DND-41 (cell line): ENCODE measurements at regions not wholly inside any gene's neighbourhood (a gene's known extent, or its start where the extent isn't known, plus 50 kb on each side); places are given as distances from the start of the nearest gene placed in this dataset.
"Not testable (repeated sequence)": the region's sequence is repeated elsewhere in the genome, so short reads cannot be mapped to it uniquely, and the experiment has no call there.

Experiments
- ATAC-seq: fragments of 200-7000 bp; cut with Tn5 transposase; 3 replicates; pipeline ENCODE4 v1.9.1; 2021; ENCODE audit warnings: low read depth; ENCODE audit not compliant: insufficient read depth
- DNase-seq: peaks from one replicate; pipeline ENCODE4 v3.0.0-alpha.2; 2020
- H2AFZ ChIP-seq: 2 replicates; pipeline ENCODE4 v1.6.0; 2012; ENCODE audit warnings: low read depth, low read length
- H3K27ac ChIP-seq: 2 replicates; pipeline ENCODE4 v1.5.1; 2012; ENCODE audit warnings: low read length, inconsistent platforms
- H3K27me3 ChIP-seq: fragments of 200-600 bp; sonication (generic); 2 replicates; pipeline ENCODE4 v1.6.0; 2012; ENCODE audit warnings: low read length, mild to moderate bottlenecking, inconsistent platforms; ENCODE audit not compliant: insufficient read depth, poor library complexity
- H3K36me3 ChIP-seq: 2 replicates; pipeline ENCODE4 v1.5.1; 2012; ENCODE audit warnings: low read length, inconsistent platforms; ENCODE audit not compliant: insufficient read depth
- H3K4me1 ChIP-seq: 2 replicates; pipeline ENCODE4 v1.5.1; 2012; ENCODE audit warnings: mild to moderate bottlenecking, low read length; ENCODE audit not compliant: insufficient read depth
- H3K4me2 ChIP-seq: 2 replicates; pipeline ENCODE4 v1.6.0; 2012; ENCODE audit warnings: mild to moderate bottlenecking, moderate library complexity, low read length, inconsistent platforms; ENCODE audit not compliant: insufficient read depth
- H3K4me3 ChIP-seq, 2 experiments: fragments of 200-600 bp in 1 of 2; shearing (Covaris generic) in 1 of 2; 2 replicates each; pipeline ENCODE4 v1.5.1; 2012 to 2016; ENCODE audit warnings: inconsistent platforms in 2 of 2, low read length in 2 of 2, mild to moderate bottlenecking in 2 of 2, low read depth in 1 of 2, moderate library complexity in 1 of 2
- H3K79me2 ChIP-seq: 2 replicates; pipeline ENCODE4 v1.6.0; 2012; ENCODE audit warnings: low read length, inconsistent platforms; ENCODE audit not compliant: insufficient read depth
- H3K9ac ChIP-seq: 2 replicates; pipeline ENCODE4 v1.6.0; 2012; ENCODE audit warnings: low read depth, mild to moderate bottlenecking, inconsistent platforms, low read length, moderate library complexity
- H3K9me3 ChIP-seq: 2 replicates; pipeline ENCODE4 v1.5.1; 2012; ENCODE audit warnings: low read length, moderate library complexity, mild to moderate bottlenecking, inconsistent platforms; ENCODE audit not compliant: insufficient read depth, severe bottlenecking
- H4K20me1 ChIP-seq: 2 replicates; pipeline ENCODE4 v1.6.0; 2012; ENCODE audit warnings: low read length; ENCODE audit not compliant: insufficient read depth
- CTCF ChIP-seq: IDR thresholded peaks from 2 replicates; pipeline ENCODE4 v1.5.1; 2012; ENCODE audit warnings: borderline replicate concordance, low read length, moderate library complexity, mild to moderate bottlenecking; ENCODE audit not compliant: poor library complexity, severe bottlenecking; ENCODE audit errors: extremely low read depth
- EZH2 ChIP-seq: IDR thresholded peaks from 3 replicates; pipeline ENCODE4 v1.6.1; 2012; ENCODE audit warnings: borderline replicate concordance, low read depth, mild to moderate bottlenecking, moderate library complexity, low read length, inconsistent platforms; ENCODE audit not compliant: severe bottlenecking

- no peaks in the 10 kb centered on the region for H4K20me1 ChIP-seq
- no peaks in the 10 kb centered on the region for H3K9me3 ChIP-seq
- TF ChIP-seq CTCF: no peak
- no peak for TF ChIP-seq EZH2
- ATAC-seq (peak; percentile 81), DNase-seq (peak; percentile 18)
- no peaks in the 10 kb centered on the region for H3K27me3 ChIP-seq
- no peaks in the 10 kb centered on the region for H3K36me3 ChIP-seq
- peaks cover 20% of the 10 kb centered on the region for H3K4me1 ChIP-seq
- H3K27ac ChIP-seq: peak overlapping the region; percentile 10; the same call in 1 of the 2 replicates
- peak overlapping the region; percentile 59; the same call in 1 of the 2 replicates for H2AFZ ChIP-seq
- H3K4me3 ChIP-seq: no peak overlapping the region
- no peaks in the 10 kb centered on the region for H3K79me2 ChIP-seq
- peak overlapping the region; percentile 17; the same call in 1 of the 2 replicates for H3K4me2 ChIP-seq
- H3K9ac ChIP-seq: no peak overlapping the region
Observed at GRCh38 chr4:86472377-86473019, 112.6 kb upstream of the MAPK10 start.

DNA sequence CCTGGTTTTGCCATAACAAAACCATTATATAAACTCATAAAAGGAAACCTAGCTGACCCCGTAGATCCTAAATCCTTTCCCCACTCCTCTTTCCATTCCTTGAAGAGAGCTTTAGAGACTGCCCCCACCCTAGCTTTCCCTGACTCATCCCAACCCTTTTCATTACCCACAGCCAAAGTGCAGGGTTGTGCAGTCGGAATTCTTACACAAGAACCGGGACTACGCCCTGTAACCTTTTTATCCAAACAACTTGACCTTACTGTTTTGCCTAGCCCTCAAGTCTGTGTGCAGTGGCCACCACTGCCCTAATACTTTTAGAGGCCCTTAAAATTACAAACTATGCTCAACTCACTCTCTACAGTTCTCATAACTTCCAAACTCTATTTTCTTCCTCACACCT is 116.0 kb upstream of the PTPN13 start:
- not testable (repeated sequence) for H3K4me2 ChIP-seq

DNA sequence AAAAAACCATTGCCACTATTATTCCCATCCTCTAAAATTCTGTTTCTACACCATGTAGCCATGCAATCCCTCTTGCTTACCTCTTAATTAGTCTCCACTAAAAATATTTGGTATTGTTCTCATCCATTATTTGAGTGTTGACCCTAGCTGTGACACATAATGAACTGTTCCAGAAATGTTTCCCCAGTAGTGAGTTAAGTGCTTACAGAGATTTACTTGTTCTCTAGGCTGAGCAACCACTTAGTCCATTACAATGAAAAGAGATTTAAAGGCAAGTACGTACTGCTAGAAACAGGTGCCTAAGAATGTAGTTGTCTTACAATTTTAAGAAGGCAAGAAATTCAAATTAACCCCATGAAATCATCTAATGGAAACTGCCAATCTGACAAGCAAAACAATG is 112.7 kb upstream of the PTPN13 start:
- no peak overlapping the region for H3K27ac ChIP-seq

More for the DNA sequence above, 116.0 kb upstream of the PTPN13 start:
- H4K20me1 ChIP-seq, H2AFZ ChIP-seq, H3K9me3 ChIP-seq, H3K9ac ChIP-seq, H3K27ac ChIP-seq, H3K79me2 ChIP-seq, DNase-seq, H3K4me3 ChIP-seq, H3K27me3 ChIP-seq, ATAC-seq, H3K36me3 ChIP-seq: not testable (repeated sequence)
- H3K4me1 ChIP-seq: peaks cover 18% of the 10 kb centered on the region

More for the DNA sequence above, 112.7 kb upstream of the PTPN13 start:
- no peak overlapping the region for H3K4me3 ChIP-seq
- H3K4me2 ChIP-seq: no peak overlapping the region
- no peaks in the 10 kb centered on the region for H3K9me3 ChIP-seq
- H4K20me1 ChIP-seq: no peaks in the 10 kb centered on the region
- ATAC-seq: no peak
- no peaks in the 10 kb centered on the region for H3K36me3 ChIP-seq
- no peak for DNase-seq
- peaks cover 40% of the 10 kb centered on the region for H3K4me1 ChIP-seq
- no peaks in the 10 kb centered on the region for H3K27me3 ChIP-seq
- no peaks in the 10 kb centered on the region for H3K79me2 ChIP-seq
- TF ChIP-seq EZH2 (no peak), CTCF (no peak)
- H2AFZ ChIP-seq: no peak overlapping the region
- no peak overlapping the region for H3K9ac ChIP-seq
